ENCODE measurements at regions not wholly inside any gene's neighbourhood (a gene's known extent, or its start where the extent isn't known, plus 50 kb on each side); places are given as distances from the start of the nearest gene placed in this dataset.

GRCh38 chr12:58537278-58537677 is 383.0 kb downstream of the LRIG3 start:
- H3K4me3 Mint-ChIP-seq (ENCODE audit: unreplicated experiment): no peak overlapping the region
- H3K27me3 Mint-ChIP-seq (ENCODE audit: unreplicated experiment): no peaks in the 10 kb centered on the region
- H3K36me3 Mint-ChIP-seq (ENCODE audit: unreplicated experiment): peaks cover 7% of the 10 kb centered on the region
- H3K9me3 Mint-ChIP-seq (ENCODE audit: unreplicated experiment): peaks cover 21% of the 10 kb centered on the region
- TF ChIP-seq CTCF (IDR thresholded peaks at IDR 0.05): no peak
- peaks cover 66% of the 10 kb centered on the region for H3K4me1 Mint-ChIP-seq (ENCODE audit: unreplicated experiment)
- no peak for DNase-seq (ENCODE audit: extremely low spot score, unreplicated experiment)
- H3K27ac Mint-ChIP-seq (ENCODE audit: unreplicated experiment): peak overlapping the region; percentile 76

- H3K4me3 Mint-ChIP-seq (ENCODE audit: unreplicated experiment): no peak overlapping the region
- no peak for TF ChIP-seq CTCF (IDR thresholded peaks at IDR 0.05)
- H3K27ac Mint-ChIP-seq (ENCODE audit: unreplicated experiment): peak overlapping the region; percentile 88
- peaks cover 4% of the 10 kb centered on the region for H3K36me3 Mint-ChIP-seq (ENCODE audit: unreplicated experiment)
- H3K4me1 Mint-ChIP-seq (ENCODE audit: unreplicated experiment): peaks cover 61% of the 10 kb centered on the region
- peaks cover 16% of the 10 kb centered on the region for H3K9me3 Mint-ChIP-seq (ENCODE audit: unreplicated experiment)
- no peak for DNase-seq (ENCODE audit: extremely low spot score, unreplicated experiment)
- H3K27me3 Mint-ChIP-seq (ENCODE audit: unreplicated experiment): no peaks in the 10 kb centered on the region
These were observed 381.0 kb downstream of the LRIG3 start for GRCh38 chr12:58539295-58539694.

GRCh38 chr12:58540480-58541299 is 379.6 kb downstream of the LRIG3 start:
- Mint-ChIP-seq H3K9me3 (ENCODE audit: unreplicated experiment) (peaks cover 22% of the 10 kb centered on the region), H3K4me3 (ENCODE audit: unreplicated experiment) (no peak overlapping the region), H3K27ac (ENCODE audit: unreplicated experiment) (peak overlapping the region; percentile 88), H3K4me1 (ENCODE audit: unreplicated experiment) (peaks cover 62% of the 10 kb centered on the region), H3K36me3 (ENCODE audit: unreplicated experiment) (peaks cover 6% of the 10 kb centered on the region), H3K27me3 (ENCODE audit: unreplicated experiment) (no peaks in the 10 kb centered on the region)
- peak; percentile 93 for TF ChIP-seq CTCF (IDR thresholded peaks at IDR 0.05)
- DNase-seq (ENCODE audit: extremely low spot score, unreplicated experiment): peak; percentile 93

GRCh38 chr12:58541300-58541690 is 379.0 kb downstream of the LRIG3 start:
- TF ChIP-seq CTCF (IDR thresholded peaks at IDR 0.05): no peak
- H3K9me3 Mint-ChIP-seq (ENCODE audit: unreplicated experiment): peaks cover 22% of the 10 kb centered on the region
- H3K36me3 Mint-ChIP-seq (ENCODE audit: unreplicated experiment): peaks cover 8% of the 10 kb centered on the region
- peak overlapping the region; percentile 88 for H3K27ac Mint-ChIP-seq (ENCODE audit: unreplicated experiment)
- peaks cover 59% of the 10 kb centered on the region for H3K4me1 Mint-ChIP-seq (ENCODE audit: unreplicated experiment)
- no peak for DNase-seq (ENCODE audit: extremely low spot score, unreplicated experiment)
- H3K27me3 Mint-ChIP-seq (ENCODE audit: unreplicated experiment): no peaks in the 10 kb centered on the region
- H3K4me3 Mint-ChIP-seq (ENCODE audit: unreplicated experiment): no peak overlapping the region

- no peak for TF ChIP-seq CTCF (IDR thresholded peaks at IDR 0.05)
- Mint-ChIP-seq H3K27ac (ENCODE audit: unreplicated experiment) (peak overlapping the region; percentile 46), H3K36me3 (ENCODE audit: unreplicated experiment) (peaks cover 11% of the 10 kb centered on the region), H3K4me3 (ENCODE audit: unreplicated experiment) (no peak overlapping the region), H3K4me1 (ENCODE audit: unreplicated experiment) (peaks cover 37% of the 10 kb centered on the region), H3K27me3 (ENCODE audit: unreplicated experiment) (no peaks in the 10 kb centered on the region), H3K9me3 (ENCODE audit: unreplicated experiment) (peaks cover 16% of the 10 kb centered on the region)
- no peak for DNase-seq (ENCODE audit: extremely low spot score, unreplicated experiment)
These were observed 376.0 kb downstream of the LRIG3 start for GRCh38 chr12:58544281-58544680.

Data from osteocyte (in vitro differentiated cells).